ENCODE measurements at regions not wholly inside any gene's neighbourhood (a gene's known extent, or its start where the extent isn't known, plus 50 kb on each side); places are given as distances from the start of the nearest gene placed in this dataset.

- no peak for TF ChIP-seq CTCF (IDR thresholded peaks at IDR 0.05)
- Histone ChIP-seq H3K36me3 (ENCODE audit: insufficient read depth in 1 of 2, low read depth in 1 of 2) (no peaks in the 10 kb centered on the region), H3K4me1 (no peaks in the 10 kb centered on the region), H3K27me3 (ENCODE audit: insufficient read depth in 3 of 3, low read length in 2 of 3) (peaks cover 0 to 2% (median 0%) of the 10 kb centered on the region in 3 donors), H3K27ac (no peak overlapping the region), H3K4me3 (no peak overlapping the region), H3K9me3 (no peaks in the 10 kb centered on the region)
- intact Hi-C loops (cut with DNase I): no loop called here
- WGBS, 3 donors: 62 to 80% (median 78%) methylated on average over 6 of the region's 6 CpGs
- ATAC-seq (no peak), DNase-seq (no peak)
Measured at GRCh38 chr2:60603533-60604190, 50.2 kb upstream of the BCL11A start.

GRCh38 chr2:60604486-60605064 lies 51.1 kb upstream of the BCL11A start:
- no peak for TF ChIP-seq CTCF (IDR thresholded peaks at IDR 0.05)
- no peak overlapping the region for H3K4me3 ChIP-seq
- no peak overlapping the region for H3K27ac ChIP-seq
- peaks cover 0 to 2% (median 0%) of the 10 kb centered on the region in 3 donors for H3K27me3 ChIP-seq (ENCODE audit: insufficient read depth in 3 of 3, low read length in 2 of 3)
- no peaks in the 10 kb centered on the region for H3K9me3 ChIP-seq
- intact Hi-C loops (cut with DNase I): no loop called here
- DNase-seq (no peak), ATAC-seq (no peak)
- 89 to 92% (median 91%) methylated on average over 2 of the region's 2 CpGs for WGBS, 3 donors
- H3K4me1 ChIP-seq: no peaks in the 10 kb centered on the region
- no peaks in the 10 kb centered on the region for H3K36me3 ChIP-seq (ENCODE audit: insufficient read depth in 1 of 2, low read depth in 1 of 2)

GRCh38 chr2:60605866-60606265 lies 52.4 kb upstream of the BCL11A start:
- Histone ChIP-seq H3K27me3 (ENCODE audit: insufficient read depth in 3 of 3, low read length in 2 of 3) (peaks cover 0 to 2% (median 0%) of the 10 kb centered on the region in 3 donors), H3K27ac (no peak overlapping the region), H3K9me3 (no peaks in the 10 kb centered on the region), H3K4me3 (no peak overlapping the region), H3K36me3 (ENCODE audit: insufficient read depth in 1 of 2, low read depth in 1 of 2) (no peaks in the 10 kb centered on the region), H3K4me1 (no peaks in the 10 kb centered on the region)
- TF ChIP-seq CTCF (IDR thresholded peaks at IDR 0.05): no peak
- DNase-seq (no peak), ATAC-seq (no peak)
- intact Hi-C loops (cut with DNase I): no loop called here
- 83 to 86% (median 86%) methylated on average over 4 of the region's 4 CpGs for WGBS, 3 donors

GRCh38 chr2:60608679-60609078 lies 55.2 kb upstream of the BCL11A start:
- ATAC-seq (no peak), DNase-seq (no peak)
- Histone ChIP-seq H3K36me3 (ENCODE audit: insufficient read depth in 1 of 2, low read depth in 1 of 2) (no peaks in the 10 kb centered on the region), H3K4me1 (no peaks in the 10 kb centered on the region), H3K9me3 (no peaks in the 10 kb centered on the region), H3K27ac (no peak overlapping the region), H3K27me3 (ENCODE audit: insufficient read depth in 3 of 3, low read length in 2 of 3) (peaks cover 0 to 10% (median 2%) of the 10 kb centered on the region in 3 donors), H3K4me3 (no peak overlapping the region)
- TF ChIP-seq CTCF (IDR thresholded peaks at IDR 0.05): no peak
- intact Hi-C loops (cut with DNase I): no loop called here
- WGBS, 3 donors: 17 to 29% (median 18%) methylated on average over 3 of the region's 3 CpGs
